ENCODE measurements at regions not wholly inside any gene's neighbourhood (a gene's known extent, or its start where the extent isn't known, plus 50 kb on each side); places are given as distances from the start of the nearest gene placed in this dataset.
A peak's percentile ranks its signal among the peaks of the same experiment; 100 is the strongest.
"Not testable (repeated sequence)": the region's sequence is repeated elsewhere in the genome, so short reads cannot be mapped to it uniquely, and the experiment has no call there.

- TF ChIP-seq GATA1 (IDR thresholded peaks at IDR 0.05; ENCODE audit: low read depth, low read length) (no peak), POLR2A (IDR thresholded peaks at IDR 0.05; ENCODE audit: low read length) (no peak)
- no peak for DNase-seq
Measured at GRCh38 chr4:25981749-25982148, 67.7 kb downstream of the SMIM20 start.

DNA sequence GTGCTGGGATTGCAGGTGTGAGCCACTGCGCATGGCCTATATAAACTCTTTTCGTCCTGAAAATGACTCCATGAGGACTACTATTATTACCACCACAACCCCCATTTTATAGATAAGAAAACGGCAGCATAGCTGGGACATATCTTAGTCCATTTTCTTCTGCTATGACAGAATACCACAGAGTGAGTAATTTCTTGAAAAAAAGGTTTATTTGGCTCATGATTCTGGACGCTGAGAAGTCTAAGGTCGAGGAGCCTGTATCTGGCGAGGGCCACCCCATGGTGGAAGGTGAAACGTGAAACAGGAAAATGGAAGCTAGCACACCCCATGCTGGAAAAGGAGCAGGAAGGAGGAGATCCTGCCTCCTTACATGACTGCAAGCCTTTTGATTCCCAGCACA, 68.9 kb downstream of the SMIM20 start:
- TF ChIP-seq GATA1 (IDR thresholded peaks at IDR 0.05; ENCODE audit: low read depth, low read length), result no peak
- no peak for TF ChIP-seq POLR2A (IDR thresholded peaks at IDR 0.05; ENCODE audit: low read length)
- DNase-seq, result no peak

DNA sequence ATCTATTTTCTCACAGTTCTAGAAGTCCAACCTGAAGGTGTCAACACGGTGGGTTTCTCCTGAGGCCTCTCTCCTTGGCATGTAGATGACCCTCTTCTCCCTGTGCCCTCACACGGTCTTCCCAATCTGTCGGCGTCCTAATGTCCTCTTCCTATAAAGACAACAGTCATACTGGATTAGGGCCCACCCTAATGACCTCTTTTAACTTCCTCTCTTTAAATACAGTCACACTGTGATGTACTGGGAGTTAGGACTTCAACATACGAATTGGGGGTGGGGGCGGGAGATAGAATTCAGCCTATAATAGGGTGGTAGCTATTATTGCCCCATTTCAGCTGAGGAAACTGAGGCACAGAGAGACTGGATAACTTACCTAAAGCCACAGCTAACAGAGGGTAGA, 70.2 kb downstream of the SMIM20 start:
- TF ChIP-seq GATA1 (IDR thresholded peaks at IDR 0.05; ENCODE audit: low read depth, low read length) (no peak), POLR2A (IDR thresholded peaks at IDR 0.05; ENCODE audit: low read length) (no peak)
- no peak for DNase-seq

- no peak for TF ChIP-seq POLR2A (IDR thresholded peaks at IDR 0.05; ENCODE audit: low read length)
- no peak for DNase-seq
Measured at GRCh38 chr4:25984796-25985195, 70.8 kb downstream of the SMIM20 start.

DNA sequence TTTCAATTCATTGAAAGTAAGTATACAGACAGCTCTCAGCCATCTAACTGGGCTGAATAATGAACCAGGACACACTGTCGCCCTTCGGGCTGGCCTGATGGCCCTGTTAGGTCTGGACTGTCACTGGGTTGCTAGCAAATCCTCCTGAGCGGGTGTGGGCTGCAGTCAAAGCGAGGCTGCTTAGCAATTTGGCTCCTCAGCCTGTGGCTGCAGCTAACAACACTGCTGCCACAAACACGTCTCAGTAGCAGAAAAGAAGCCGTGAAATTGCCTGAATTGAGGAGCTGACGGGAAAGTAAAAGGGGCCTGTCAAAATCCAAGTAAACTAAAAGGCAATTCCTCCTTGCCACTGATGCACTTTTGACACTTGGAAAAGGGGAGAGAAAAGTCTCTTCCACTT, 72.8 kb downstream of the SMIM20 start:
- TF ChIP-seq GATA1 (IDR thresholded peaks at IDR 0.05; ENCODE audit: low read depth, low read length), result no peak
- TF ChIP-seq POLR2A (IDR thresholded peaks at IDR 0.05; ENCODE audit: low read length), result no peak
- no peak for DNase-seq

GRCh38 chr4:25991340-25991739, 77.3 kb downstream of the SMIM20 start:
- TF ChIP-seq POLR2A (IDR thresholded peaks at IDR 0.05; ENCODE audit: low read length) (no peak), GATA1 (IDR thresholded peaks at IDR 0.05; ENCODE audit: low read depth, low read length) (no peak)
- no peak for DNase-seq

DNA sequence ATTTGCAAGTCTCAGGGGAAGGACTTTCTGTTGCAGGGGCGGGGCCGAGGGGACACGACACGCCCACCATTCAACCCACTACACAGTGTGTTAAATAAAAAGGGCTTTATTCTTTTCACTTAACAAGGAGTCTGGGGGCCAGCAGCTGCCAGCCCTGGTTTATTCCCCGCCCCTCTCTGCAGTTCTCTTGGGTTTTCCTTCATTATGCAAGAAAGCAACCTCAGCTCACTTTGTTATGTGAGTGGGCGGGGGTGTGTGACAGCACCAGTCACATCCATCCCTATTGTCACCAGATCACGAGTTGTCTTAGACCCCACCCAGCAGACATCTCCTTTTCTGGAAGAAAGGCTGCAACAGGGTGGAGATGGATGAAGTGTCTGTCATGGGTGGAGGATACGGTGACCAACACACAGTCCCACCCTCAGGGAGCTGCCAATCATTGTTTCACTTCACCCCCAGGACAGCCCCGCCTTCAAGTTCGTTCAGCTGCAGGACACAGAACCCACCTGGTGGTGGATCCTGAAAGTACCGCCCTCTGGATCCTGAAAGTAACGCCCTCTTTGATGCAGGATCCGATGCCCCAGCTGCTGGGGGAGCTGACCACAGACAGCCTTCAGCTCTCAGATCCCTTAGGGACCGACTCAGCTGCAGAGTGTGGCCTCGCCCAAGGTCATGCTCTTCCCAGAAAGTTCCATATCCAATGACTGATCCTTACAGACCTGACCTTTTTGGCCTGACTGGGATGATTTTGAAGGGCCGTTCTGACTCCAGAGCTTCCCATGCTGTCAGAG, 79.6 kb downstream of the SMIM20 start:
- DNase-seq, result peak; percentile 6 to 12
- TF ChIP-seq GATA1 (IDR thresholded peaks at IDR 0.05; ENCODE audit: low read depth, low read length) (no peak), POLR2A (IDR thresholded peaks at IDR 0.05; ENCODE audit: low read length) (no peak)

DNA sequence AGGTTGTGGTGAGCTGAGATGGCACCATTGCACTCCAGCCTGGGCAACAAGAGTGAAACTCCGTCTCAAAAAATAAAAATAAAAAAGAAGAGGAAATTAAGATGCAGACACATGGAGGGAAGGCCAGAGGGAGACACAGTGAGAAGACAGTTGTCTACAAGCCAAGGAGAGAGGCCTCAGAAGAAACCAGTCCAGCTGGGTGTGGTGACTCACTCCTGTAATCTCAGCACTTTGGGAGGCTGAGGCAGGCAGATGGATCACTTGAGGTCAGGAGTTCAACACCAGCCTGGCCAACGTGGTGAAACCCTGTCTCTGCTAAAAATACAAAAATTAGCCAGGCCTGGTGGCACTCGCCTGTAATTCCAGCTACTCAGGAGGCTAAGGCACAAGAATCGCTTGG, 80.6 kb downstream of the SMIM20 start:
- not testable (repeated sequence) for DNase-seq

DNA sequence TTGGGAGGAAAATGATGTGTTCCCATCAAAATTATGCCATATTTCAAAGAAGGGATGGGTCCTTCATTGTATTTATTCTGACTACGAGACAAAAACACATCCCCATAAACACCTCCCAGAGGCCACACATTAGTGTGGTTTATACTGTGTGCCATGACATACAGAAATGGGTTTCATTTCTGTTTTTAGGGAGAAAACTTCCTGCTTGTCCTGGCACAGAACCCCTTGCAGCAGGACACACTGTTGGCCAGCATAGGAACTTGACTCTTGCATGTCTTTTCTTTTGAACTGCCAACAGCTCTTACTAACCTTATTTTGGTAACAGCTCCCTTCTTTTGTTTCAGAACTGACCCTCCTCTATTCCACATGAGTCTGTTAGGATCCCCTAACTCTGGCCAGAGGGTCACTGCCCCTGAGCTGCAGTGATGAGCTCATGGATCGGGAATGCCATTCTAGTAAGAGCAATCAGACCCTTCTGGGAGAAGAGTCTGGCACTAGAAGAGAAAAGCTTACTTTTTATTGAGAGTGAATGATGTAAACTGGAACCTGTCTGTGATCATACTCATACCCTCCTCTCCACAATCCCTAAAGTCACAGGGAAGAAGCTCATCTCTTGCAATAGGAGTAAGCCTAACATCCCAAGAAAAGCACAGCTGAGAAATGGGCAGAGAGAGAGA, 86.4 kb downstream of the SMIM20 start:
- DNase-seq, result no peak
- no peak for TF ChIP-seq POLR2A (IDR thresholded peaks at IDR 0.05; ENCODE audit: low read length)
- TF ChIP-seq GATA1 (IDR thresholded peaks at IDR 0.05; ENCODE audit: low read depth, low read length), result no peak

DNA sequence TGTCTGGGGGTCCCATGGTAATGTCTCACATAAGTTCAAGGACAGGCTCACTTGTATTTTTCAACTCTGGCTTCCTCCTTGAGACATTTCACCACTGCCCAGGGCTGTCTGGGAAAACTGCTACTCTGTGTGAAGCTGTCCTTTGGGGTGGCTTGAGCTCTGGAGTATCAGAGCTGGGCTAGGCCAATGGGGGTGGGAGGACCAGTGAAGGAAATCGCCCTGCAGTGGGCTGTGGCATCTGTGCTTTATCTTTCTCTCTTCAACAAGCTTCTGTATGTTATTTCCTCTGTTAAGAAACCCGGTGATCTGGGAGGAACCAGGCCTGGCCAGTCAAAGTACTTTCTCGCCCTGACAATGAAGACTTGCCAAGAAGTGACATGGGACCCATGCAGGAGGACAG, 87.4 kb downstream of the SMIM20 start:
- TF ChIP-seq GATA1 (IDR thresholded peaks at IDR 0.05; ENCODE audit: low read depth, low read length), result no peak
- no peak for TF ChIP-seq POLR2A (IDR thresholded peaks at IDR 0.05; ENCODE audit: low read length)

GRCh38 chr4:26001816-26002215, 87.8 kb downstream of the SMIM20 start:
- DNase-seq, result no peak
- TF ChIP-seq GATA1 (IDR thresholded peaks at IDR 0.05; ENCODE audit: low read depth, low read length) (no peak), POLR2A (IDR thresholded peaks at IDR 0.05; ENCODE audit: low read length) (no peak)

More for the DNA sequence above, 87.4 kb downstream of the SMIM20 start:
- DNase-seq, result no peak

- TF ChIP-seq GATA1 (IDR thresholded peaks at IDR 0.05; ENCODE audit: low read depth, low read length) (no peak), POLR2A (IDR thresholded peaks at IDR 0.05; ENCODE audit: low read length) (no peak)
- no peak for DNase-seq
Measured at GRCh38 chr4:26003056-26003455, 89.0 kb downstream of the SMIM20 start.

GRCh38 chr4:26004290-26004689, 90.3 kb downstream of the SMIM20 start:
- TF ChIP-seq GATA1 (IDR thresholded peaks at IDR 0.05; ENCODE audit: low read depth, low read length) (no peak), POLR2A (IDR thresholded peaks at IDR 0.05; ENCODE audit: low read length) (no peak)
- peak in 1 of 2 experiments; percentile 22 for DNase-seq

- no peak for TF ChIP-seq GATA1 (IDR thresholded peaks at IDR 0.05; ENCODE audit: low read depth, low read length)
- TF ChIP-seq POLR2A (IDR thresholded peaks at IDR 0.05; ENCODE audit: low read length), result no peak
- no peak for DNase-seq
Measured at GRCh38 chr4:26005764-26006163, 91.7 kb downstream of the SMIM20 start.

DNA sequence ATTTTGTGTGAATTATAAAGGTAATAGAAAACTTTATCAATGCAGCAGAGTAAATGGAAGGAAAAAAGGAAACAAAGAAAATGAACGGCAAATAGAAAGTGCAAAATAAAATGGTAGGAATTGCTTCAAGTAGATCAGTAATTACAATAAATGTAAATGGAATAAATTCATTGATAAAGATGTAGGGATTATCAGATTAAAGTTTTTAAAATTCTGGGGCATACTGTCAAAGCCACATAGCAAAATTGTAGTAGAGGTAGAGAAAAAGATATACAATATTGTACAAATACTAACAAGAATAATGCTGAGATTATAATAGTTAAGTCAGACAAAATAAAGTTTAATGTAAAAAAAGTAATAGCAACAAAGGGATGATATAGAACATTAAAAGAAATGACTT, 94.7 kb downstream of the SMIM20 start:
- no peak for DNase-seq
- TF ChIP-seq GATA1 (IDR thresholded peaks at IDR 0.05; ENCODE audit: low read depth, low read length), result no peak
- no peak for TF ChIP-seq POLR2A (IDR thresholded peaks at IDR 0.05; ENCODE audit: low read length)

All from erythroblast (primary cell).